A549 (cell line): ENCODE measurements at regions not wholly inside any gene's neighbourhood (a gene's known extent, or its start where the extent isn't known, plus 50 kb on each side); places are given as distances from the start of the nearest gene placed in this dataset.

Experiments
- ATAC-seq, 2 experiments: fragments of 200-7000 bp in 1 of 2; fragments of >200 bp in 1 of 2; cut with Nextera tagmentation in 1 of 2; cut with Tn5 transposase in 1 of 2; 3 replicates each; pipeline versions ENCODE4 v1.8.0 to v1.9.1; 2018 to 2020; ENCODE audit warnings: mild to moderate bottlenecking in 1 of 2, moderate library complexity in 1 of 2
- CTCF ChIA-PET: fragments of 300-600 bp; sonication (Branson Sonifier 250); formaldehyde crosslinking; extraction: SDS; loops from one replicate; lab custom pipeline; 2021; ENCODE audit warnings: antibody characterized with exemption, inconsistent platforms; lab: Yijun Ruan, JAX
- POLR2A ChIA-PET: fragments of 350-600 bp; formaldehyde crosslinking; extraction: SDS; loops from one replicate; lab custom pipeline; 2021; ENCODE audit warnings: antibody characterized with exemption, inconsistent platforms; lab: Yijun Ruan, JAX
- DNase-seq, 2 experiments: peaks; one replicate each; pipeline versions ENCODE4 v3.0.0 to v3.0.0-alpha.2; 2011 to 2016; ENCODE audit warnings: low read depth in 1 of 2, low spot score in 1 of 2
- FAIRE-seq: peaks from 2 replicates; lab custom pipeline; 2011; peaks lifted over from hg19 to GRCh38; lab: Jason Lieb, UNC
- H3K27ac ChIP-seq, 2 experiments: fragments of >200 bp; sonication (Bioruptor Twin); formaldehyde crosslinking; 3 replicates each; pipeline ENCODE4 v1.5.1; 2016 to 2017
- H3K4me1 ChIP-seq: fragments of >200 bp; sonication (Bioruptor Twin); formaldehyde crosslinking; 3 replicates; pipeline ENCODE4 v1.6.1; 2016
- H3K4me2 ChIP-seq: fragments of >200 bp; sonication (Bioruptor Twin); formaldehyde crosslinking; 3 replicates; pipeline ENCODE4 v1.6.1; 2016
- H3K4me3 ChIP-seq: fragments of >200 bp; sonication (Bioruptor Twin); formaldehyde crosslinking; 3 replicates; pipeline ENCODE4 v1.5.1; 2016
- H3K9me3 ChIP-seq: fragments of >200 bp; sonication (Bioruptor Twin); formaldehyde crosslinking; 3 replicates; pipeline ENCODE4 v1.6.1; 2016
- CEBPB ChIP-seq, 2 experiments: fragments of >200 bp in 1 of 2; sonication (Bioruptor Twin) in 1 of 2; formaldehyde crosslinking in 1 of 2; IDR thresholded peaks; 2 replicates each; pipeline ENCODE4 v1.6.1; 2012 to 2016
- EHF ChIP-seq: fragments of 250-450 bp; sonication (Bioruptor Pico); IDR thresholded peaks from 2 replicates; pipeline ENCODE4 v1.5.0; 2020; ENCODE audit warnings: mild to moderate bottlenecking
- EHMT2 ChIP-seq: fragments of 200-600 bp; sonication (generic); IDR thresholded peaks from 2 replicates; pipeline ENCODE4 v1.6.1; 2016; ENCODE audit warnings: antibody characterized with exemption, low read depth, mild to moderate bottlenecking, moderate library complexity
- ELK1 ChIP-seq: fragments of 150-350 bp; IDR thresholded peaks from 2 replicates; pipeline ENCODE4 v1.6.1; 2014; ENCODE audit warnings: low read depth, mild to moderate bottlenecking, low read length
- EP300 ChIP-seq, 2 experiments: fragments of >200 bp; sonication (Bioruptor Twin); formaldehyde crosslinking; IDR thresholded peaks; 2 replicates in 1 of 2; 3 replicates in 1 of 2; pipeline ENCODE4 v1.6.1; 2016 to 2017
- ESRRA ChIP-seq: fragments of 150-350 bp; IDR thresholded peaks from 2 replicates; pipeline ENCODE4 v1.6.1; 2014; ENCODE audit warnings: mild to moderate bottlenecking, low read length, borderline replicate concordance
- FOSL2 ChIP-seq, 2 experiments: fragments of 450-650 bp in 1 of 2; fragments of >200 bp in 1 of 2; sonication (Bioruptor Twin) in 1 of 2; formaldehyde crosslinking; IDR thresholded peaks; 2 replicates each; pipeline versions ENCODE4 v1.5.0 to v1.6.1; 2016 to 2020; ENCODE audit warnings: mild to moderate bottlenecking in 1 of 2, moderate library complexity in 1 of 2
- GATA3 ChIP-seq: IDR thresholded peaks from 2 replicates; pipeline ENCODE4 v1.6.1; 2012; ENCODE audit warnings: borderline replicate concordance
- HDAC2 ChIP-seq: fragments of 200-600 bp; sonication (generic); IDR thresholded peaks from 2 replicates; pipeline ENCODE4 v1.6.1; 2016
- HEYL ChIP-seq: fragments of 250-450 bp; sonication (Bioruptor Pico); IDR thresholded peaks from 2 replicates; pipeline ENCODE4 v1.8.0; 2021; ENCODE audit warnings: mild to moderate bottlenecking, moderate library complexity
- HOXA7 ChIP-seq: fragments of 250-450 bp; sonication (Bioruptor Pico); IDR thresholded peaks from 2 replicates; pipeline ENCODE4 v1.5.0; 2020; ENCODE audit warnings: mild to moderate bottlenecking, moderate library complexity
- HOXB5 ChIP-seq: fragments of 250-450 bp; sonication (Bioruptor Pico); IDR thresholded peaks from 2 replicates; pipeline ENCODE4 v1.5.0; 2020; ENCODE audit warnings: mild to moderate bottlenecking, moderate library complexity
- JUNB ChIP-seq: fragments of >200 bp; sonication (Bioruptor Twin); formaldehyde crosslinking; IDR thresholded peaks from 2 replicates; pipeline ENCODE4 v1.6.1; 2016
- MAFK ChIP-seq: fragments of 450-650 bp; IDR thresholded peaks from 2 replicates; pipeline ENCODE4 v1.6.1; 2014; ENCODE audit not compliant: partially characterized antibody
- MAX ChIP-seq: IDR thresholded peaks from 2 replicates; pipeline ENCODE4 v1.6.1; 2012
- MYC ChIP-seq: IDR thresholded peaks from 2 replicates; pipeline ENCODE4 v1.6.1; 2012; ENCODE audit warnings: mild to moderate bottlenecking, inconsistent platforms, low read length, improper control_type of control experiment, borderline replicate concordance
- NPAS2 ChIP-seq: fragments of 250-450 bp; sonication (Bioruptor Pico); IDR thresholded peaks from 2 replicates; pipeline ENCODE4 v1.8.0; 2022; ENCODE audit warnings: mild to moderate bottlenecking, moderate library complexity, borderline replicate concordance
- PBX3 ChIP-seq: IDR thresholded peaks from 2 replicates; pipeline ENCODE4 v1.6.1; 2012
- PHF8 ChIP-seq: fragments of 200-600 bp; sonication (generic); IDR thresholded peaks from 2 replicates; pipeline ENCODE4 v1.6.1; 2016; ENCODE audit warnings: low read depth, mild to moderate bottlenecking, antibody characterized with exemption, moderate library complexity, borderline replicate concordance
- RAD21 ChIP-seq, 2 experiments: fragments of >200 bp in 1 of 2; sonication (Bioruptor Twin) in 1 of 2; formaldehyde crosslinking in 1 of 2; IDR thresholded peaks in 1 of 2; conservative IDR thresholded peaks in 1 of 2; 2 replicates in 1 of 2; 3 replicates in 1 of 2; pipeline ENCODE4 v1.6.1; 2012 to 2018; ENCODE audit warnings: inconsistent platforms in 1 of 2
- RARB ChIP-seq: fragments of 250-450 bp; sonication (Bioruptor Pico); IDR thresholded peaks from 2 replicates; pipeline ENCODE4 v1.8.0; 2021; ENCODE audit warnings: mild to moderate bottlenecking, moderate library complexity
- SREBF2 ChIP-seq: fragments of 450-650 bp; IDR thresholded peaks from 2 replicates; pipeline ENCODE4 v1.6.1; 2014; ENCODE audit warnings: mild to moderate bottlenecking, moderate library complexity
- TP53 ChIP-seq: fragments of 250-450 bp; sonication (Bioruptor Pico); IDR thresholded peaks from 2 replicates; pipeline ENCODE4 v1.5.0; 2021; ENCODE audit warnings: mild to moderate bottlenecking, moderate library complexity
- ZFP36 ChIP-seq: fragments of 450-650 bp; IDR thresholded peaks from 2 replicates; pipeline ENCODE4 v1.6.1; 2014; ENCODE audit warnings: borderline replicate concordance; ENCODE audit not compliant: partially characterized antibody
- WGBS: methylation state at CpG from one replicate; pipeline ENCODE4 v1.1.6; 2017; ENCODE audit errors: missing lambda C conversion rate; 5-methylcytosine and 5-hydroxymethylcytosine counted together

- no peak for FAIRE-seq
- CTCF ChIA-PET: no interaction called here
- no peak overlapping the region for H3K4me3 ChIP-seq
- no peak for ATAC-seq
- TF ChIP-seq HDAC2 (no peak), TP53 (CRISPR knock-in tag) (no peak), MYC (no peak), MAFK (peak; percentile 17), RARB (CRISPR knock-in tag) (no peak)
- peaks cover 10% of the 10 kb centered on the region for H3K4me1 ChIP-seq
- no peak for DNase-seq
- POLR2A ChIA-PET: no interaction called here
- no peak overlapping the region for H3K27ac ChIP-seq
- 95% methylated on average over 1 of the region's 1 CpG for WGBS
- H3K9me3 ChIP-seq: no peaks in the 10 kb centered on the region
- H3K4me2 ChIP-seq: no peak overlapping the region
Measured at GRCh38 chr3:117617906-117618305, 908.3 kb downstream of the TUSC7 start.

GRCh38 chr3:117618462-117618861 lies 908.9 kb downstream of the TUSC7 start:
- no peak overlapping the region for H3K4me2 ChIP-seq
- 79% methylated on average over 1 of the region's 1 CpG for WGBS
- peaks cover 15% of the 10 kb centered on the region for H3K4me1 ChIP-seq
- no peak overlapping the region for H3K4me3 ChIP-seq
- ATAC-seq (no peak), FAIRE-seq (no peak), DNase-seq (no peak)
- ChIA-PET CTCF (no interaction called here), POLR2A (no interaction called here)
- TF ChIP-seq ESRRA: no peak
- no peak for TF ChIP-seq SREBF2
- no peak for TF ChIP-seq EHMT2
- no peak for TF ChIP-seq PBX3
- H3K9me3 ChIP-seq: no peaks in the 10 kb centered on the region
- no peak overlapping the region for H3K27ac ChIP-seq

- H3K9me3 ChIP-seq: no peaks in the 10 kb centered on the region
- H3K4me3 ChIP-seq: no peak overlapping the region
- 21% methylated on average over 1 of the region's 1 CpG for WGBS
- TF ChIP-seq MAX: no peak
- no peak for TF ChIP-seq HOXA7 (CRISPR knock-in tag)
- no peak for TF ChIP-seq HOXB5
- no peak for TF ChIP-seq CEBPB (IDR thresholded peaks at IDR 0.05)
- no peak for TF ChIP-seq ZFP36
- TF ChIP-seq RAD21 (conservative IDR thresholded peaks at IDR 0.05 in 1 of 2, IDR thresholded peaks at IDR 0.05 in 1 of 2): no peak
- TF ChIP-seq EHF (CRISPR knock-in tag): no peak
- no peak for TF ChIP-seq NPAS2 (CRISPR knock-in tag)
- TF ChIP-seq HEYL (CRISPR knock-in tag): no peak
- ATAC-seq (no peak), DNase-seq (no peak), FAIRE-seq (no peak)
- no peak overlapping the region for H3K27ac ChIP-seq
- peaks cover 19% of the 10 kb centered on the region for H3K4me1 ChIP-seq
- POLR2A ChIA-PET: no interaction called here
- H3K4me2 ChIP-seq: no peak overlapping the region
- CTCF ChIA-PET: no interaction called here
Measured at GRCh38 chr3:117619805-117620204, 910.2 kb downstream of the TUSC7 start.

GRCh38 chr3:117622171-117622841 lies 912.7 kb downstream of the TUSC7 start:
- Histone ChIP-seq H3K4me1 (peaks cover 23% of the 10 kb centered on the region), H3K9me3 (no peaks in the 10 kb centered on the region), H3K4me3 (no peak overlapping the region), H3K27ac (peak overlapping the region in 1 of 2 experiments; percentile 64; a peak in 2 of 6 replicates), H3K4me2 (peak overlapping the region; percentile 19)
- ATAC-seq (peak; percentile 56 to 63; a peak in 5 of 6 replicates), FAIRE-seq (no peak), DNase-seq (peak in 1 of 2 experiments; percentile 40)
- ChIA-PET POLR2A (no interaction called here), CTCF (interaction anchor here (0.8 to 1.1 kb wide), 4 partner anchors 11 to 375 kb away, joined by 3 to 4 read pairs (median 3); no protein-coding TSS in a partner anchor)
- TF ChIP-seq ELK1: no peak
- TF ChIP-seq TP53 (CRISPR knock-in tag): no peak
- TF ChIP-seq FOSL2 (IDR thresholded peaks at IDR 0.05): no peak
- TF ChIP-seq FOSL2 (CRISPR knock-in tag; IDR thresholded peaks at IDR 0.05): peak; percentile 67
- no peak for TF ChIP-seq EP300 (IDR thresholded peaks at IDR 0.05)
- no peak for TF ChIP-seq GATA3
- no peak for TF ChIP-seq PHF8
- TF ChIP-seq CEBPB (IDR thresholded peaks at IDR 0.05): no peak
- 0 out of 2 replicates have a peak, but pooled peaks have one; percentile 23 for TF ChIP-seq JUNB
- WGBS: 39% methylated on average over 4 of the region's 4 CpGs
